Left lung (tissue), 4 donors: ENCODE measurements at regions not wholly inside any gene's neighbourhood (a gene's known extent, or its start where the extent isn't known, plus 50 kb on each side); places are given as distances from the start of the nearest gene placed in this dataset.

Source experiments
- ATAC-seq: fragments of 200-7000 bp; cut with Tn5 transposase; one replicate; pipeline ENCODE4 v1.9.1; 2020; ENCODE audit warnings: moderate library complexity
- DNase-seq, 4 donors: peaks; one replicate each; pipeline ENCODE4 v3.0.0-alpha.2; 2013 to 2020
- H3K27ac ChIP-seq, 2 donors: fragments of 200-600 bp; sonication (generic) in 1 of 2; one replicate each; pipeline versions ENCODE4 v1.5.0 to v1.8.0; 2020 to 2021
- H3K27me3 ChIP-seq, 2 donors: fragments of 200-600 bp; sonication (generic) in 1 of 2; one replicate each; pipeline versions ENCODE4 v1.5.0 to v1.8.0; 2020 to 2021
- H3K36me3 ChIP-seq, 2 donors: fragments of 200-600 bp; sonication (generic) in 1 of 2; one replicate each; pipeline versions ENCODE4 v1.5.0 to v1.8.0; 2020 to 2021
- H3K4me1 ChIP-seq, 2 donors: fragments of 200-600 bp; one replicate each; pipeline ENCODE4 v1.8.0; 2021
- H3K4me3 ChIP-seq, 2 donors: fragments of 200-600 bp; sonication (generic) in 1 of 2; one replicate each; pipeline versions ENCODE4 v1.5.0 to v1.8.0; 2020 to 2021; ENCODE audit warnings: mild to moderate bottlenecking in 1 of 2
- H3K9me3 ChIP-seq, 2 donors: fragments of 200-600 bp; sonication (generic) in 1 of 2; one replicate each; pipeline versions ENCODE4 v1.5.0 to v1.8.0; 2020 to 2021
- intact Hi-C, 2 donors: fragments of 100-400 bp; cut with DNase I; formaldehyde crosslinking; loops; one replicate each; pipeline versions ENCODE4 v1.11.2 to v1.14.2; 2022
- TF ChIP-seq, protein P1 (sequence below), 2 donors: fragments of 200-600 bp; sonication (generic) in 1 of 2; IDR thresholded peaks; one replicate each; pipeline versions ENCODE4 v1.5.0 to v1.8.0; 2021; ENCODE audit warnings: antibody characterized with exemption in 2 of 2
- donor health status: DM: no; HTN: yes; CAD: no.
- donor health status: DM: no; HTN: no; CAD: no.

DNA sequence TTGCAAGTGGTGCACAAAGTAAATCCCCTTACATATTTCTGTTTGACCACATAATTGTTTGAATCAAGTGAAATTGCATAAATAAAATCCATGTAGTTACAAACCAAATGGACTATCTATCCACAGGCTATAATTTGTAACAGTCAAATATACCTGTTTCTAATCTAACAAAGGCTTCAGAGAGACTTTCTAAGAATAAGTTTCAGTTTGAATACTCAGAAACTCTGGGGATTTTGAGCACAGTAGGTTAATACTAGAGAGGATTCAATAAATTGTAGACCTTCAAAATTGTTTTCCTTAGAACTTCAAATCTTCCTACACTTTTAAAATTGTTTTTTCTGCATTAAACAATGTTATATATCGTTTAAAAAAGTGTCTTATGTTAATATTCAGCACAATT, 1250.1 kb downstream of the NLGN4X start:
- Histone ChIP-seq H3K27ac (no peak overlapping the region), H3K4me3 (no peak overlapping the region), H3K36me3 (no peaks in the 10 kb centered on the region), H3K9me3 (no peaks in the 10 kb centered on the region), H3K4me1 (no peaks in the 10 kb centered on the region), H3K27me3 (no peaks in the 10 kb centered on the region)
- TF ChIP-seq, protein P1, sequence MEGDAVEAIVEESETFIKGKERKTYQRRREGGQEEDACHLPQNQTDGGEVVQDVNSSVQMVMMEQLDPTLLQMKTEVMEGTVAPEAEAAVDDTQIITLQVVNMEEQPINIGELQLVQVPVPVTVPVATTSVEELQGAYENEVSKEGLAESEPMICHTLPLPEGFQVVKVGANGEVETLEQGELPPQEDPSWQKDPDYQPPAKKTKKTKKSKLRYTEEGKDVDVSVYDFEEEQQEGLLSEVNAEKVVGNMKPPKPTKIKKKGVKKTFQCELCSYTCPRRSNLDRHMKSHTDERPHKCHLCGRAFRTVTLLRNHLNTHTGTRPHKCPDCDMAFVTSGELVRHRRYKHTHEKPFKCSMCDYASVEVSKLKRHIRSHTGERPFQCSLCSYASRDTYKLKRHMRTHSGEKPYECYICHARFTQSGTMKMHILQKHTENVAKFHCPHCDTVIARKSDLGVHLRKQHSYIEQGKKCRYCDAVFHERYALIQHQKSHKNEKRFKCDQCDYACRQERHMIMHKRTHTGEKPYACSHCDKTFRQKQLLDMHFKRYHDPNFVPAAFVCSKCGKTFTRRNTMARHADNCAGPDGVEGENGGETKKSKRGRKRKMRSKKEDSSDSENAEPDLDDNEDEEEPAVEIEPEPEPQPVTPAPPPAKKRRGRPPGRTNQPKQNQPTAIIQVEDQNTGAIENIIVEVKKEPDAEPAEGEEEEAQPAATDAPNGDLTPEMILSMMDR (IDR thresholded peaks at IDR 0.05): no peak
- DNase-seq: no peak
- ATAC-seq: no peak
- intact Hi-C loops: no loop called here

DNA sequence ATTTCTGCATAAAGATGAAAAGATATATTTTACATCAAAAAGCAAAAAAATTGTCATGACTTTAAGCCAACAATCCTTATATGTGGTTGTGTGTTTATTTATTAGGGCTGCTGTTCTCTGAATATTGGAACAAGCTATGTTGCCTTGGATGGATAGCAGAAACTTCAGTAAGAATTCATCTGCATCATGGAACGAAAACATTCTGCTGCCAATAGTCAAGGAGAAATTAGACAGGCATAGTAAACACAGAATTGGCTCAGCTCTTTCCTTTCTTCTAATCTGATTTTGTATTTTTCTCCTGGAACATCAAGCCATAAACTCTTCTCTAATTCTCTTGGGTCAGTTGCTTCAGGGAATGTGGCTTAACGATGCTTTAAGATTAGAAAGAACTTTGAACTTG, 1257.0 kb downstream of the NLGN4X start:
- Histone ChIP-seq H3K36me3 (no peaks in the 10 kb centered on the region), H3K27me3 (no peaks in the 10 kb centered on the region), H3K4me1 (no peaks in the 10 kb centered on the region), H3K27ac (no peak overlapping the region), H3K9me3 (peaks cover 0 to 4% of the 10 kb centered on the region in 2 donors), H3K4me3 (no peak overlapping the region)
- TF ChIP-seq, protein P1 (IDR thresholded peaks at IDR 0.05): no peak
- ATAC-seq (no peak), DNase-seq (no peak)
- intact Hi-C loops: no loop called here

DNA sequence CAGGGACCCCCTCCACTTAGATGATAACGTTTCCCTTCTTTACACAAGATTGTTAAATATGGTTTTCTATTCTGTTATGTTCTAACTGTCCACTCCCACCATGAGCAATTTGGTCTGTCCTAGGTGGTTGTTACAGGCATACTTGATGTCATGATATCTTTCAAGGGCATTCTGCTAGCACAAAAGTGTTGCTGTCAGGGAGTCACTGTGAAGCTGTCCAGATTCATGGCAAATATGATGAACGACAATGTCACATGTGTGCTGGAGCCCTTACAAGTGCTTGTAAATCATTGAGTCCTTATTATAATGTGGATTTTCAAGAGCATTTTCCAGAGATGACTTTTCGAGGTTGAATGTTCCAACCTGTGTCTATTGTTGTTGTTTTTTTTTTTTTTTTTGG, 1250.7 kb upstream of the PRKX start:
- no peak overlapping the region for H3K27ac ChIP-seq
- no peaks in the 10 kb centered on the region for H3K4me1 ChIP-seq
- no peak for ATAC-seq
- H3K27me3 ChIP-seq: no peaks in the 10 kb centered on the region
- DNase-seq: no peak
- intact Hi-C loops: no loop called here
- peaks cover 0 to 4% of the 10 kb centered on the region in 2 donors for H3K9me3 ChIP-seq
- H3K4me3 ChIP-seq: no peak overlapping the region
- TF ChIP-seq, protein P1 (IDR thresholded peaks at IDR 0.05): no peak
- no peaks in the 10 kb centered on the region for H3K36me3 ChIP-seq

DNA sequence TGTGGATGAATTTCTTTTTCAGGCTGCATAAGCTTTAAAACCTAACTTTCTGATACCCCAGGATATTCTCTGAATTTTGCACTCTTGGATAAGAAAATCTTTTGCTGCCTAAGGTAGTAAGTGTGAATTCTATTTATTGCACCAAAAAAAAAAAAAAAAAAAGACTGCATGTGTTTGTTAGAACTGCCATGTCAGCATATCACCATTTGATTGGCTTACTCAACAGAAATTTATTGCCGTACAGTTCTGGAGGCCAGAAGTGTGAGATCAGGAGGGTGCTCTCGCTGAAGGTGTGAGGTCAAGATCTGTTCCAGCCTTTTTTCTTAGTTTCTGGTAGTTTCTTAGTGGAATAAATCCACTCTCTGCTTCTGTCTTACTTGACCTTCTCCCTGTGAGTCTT, 1250.0 kb upstream of the PRKX start:
- ATAC-seq (no peak), DNase-seq (no peak)
- no peak overlapping the region for H3K4me3 ChIP-seq
- no peaks in the 10 kb centered on the region for H3K4me1 ChIP-seq
- intact Hi-C loops: no loop called here
- no peak overlapping the region for H3K27ac ChIP-seq
- no peaks in the 10 kb centered on the region for H3K36me3 ChIP-seq
- H3K9me3 ChIP-seq: peaks cover 0 to 4% of the 10 kb centered on the region in 2 donors
- H3K27me3 ChIP-seq: no peaks in the 10 kb centered on the region
- TF ChIP-seq, protein P1 (IDR thresholded peaks at IDR 0.05): no peak

DNA sequence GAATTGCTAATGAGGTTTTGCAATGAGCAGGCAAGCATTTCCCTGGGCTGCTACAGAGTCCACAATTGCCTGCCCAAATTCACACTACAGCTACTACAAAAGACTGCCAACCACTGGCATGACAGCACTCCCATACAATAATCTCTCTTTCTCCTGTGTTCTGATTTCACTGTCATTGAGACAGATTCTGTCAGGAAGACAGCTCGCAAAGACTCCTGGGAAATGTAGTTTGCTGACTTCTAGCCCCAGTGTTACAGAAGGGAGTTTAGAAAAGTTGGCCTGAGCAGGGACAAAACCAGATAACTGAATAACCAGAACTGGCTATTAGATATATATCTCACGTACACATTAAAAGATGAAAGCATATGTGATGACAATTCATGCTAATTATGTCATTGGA, 1231.3 kb upstream of the PRKX start:
- H3K4me3 ChIP-seq: no peak overlapping the region
- intact Hi-C loops: no loop called here
- H3K27ac ChIP-seq: no peak overlapping the region
- H3K36me3 ChIP-seq: no peaks in the 10 kb centered on the region
- no peaks in the 10 kb centered on the region for H3K9me3 ChIP-seq
- no peak for DNase-seq
- no peaks in the 10 kb centered on the region for H3K27me3 ChIP-seq
- H3K4me1 ChIP-seq: no peaks in the 10 kb centered on the region
- TF ChIP-seq, protein P1 (IDR thresholded peaks at IDR 0.05): no peak
- ATAC-seq: no peak
